Liver (tissue), 8 donors: ENCODE measurements at regions not wholly inside any gene's neighbourhood (a gene's known extent, or its start where the extent isn't known, plus 50 kb on each side); places are given as distances from the start of the nearest gene placed in this dataset.
A peak's percentile ranks its signal among the peaks of the same experiment; 100 is the strongest.

ENCODE experiments used
- DNase-seq: peaks from one replicate; pipeline ENCODE4 v3.0.0-alpha.2; 2017; ENCODE audit warnings: low spot score
- H3K27ac ChIP-seq, 2 donors: one replicate each; pipeline ENCODE4 v1.7.0; 2013; ENCODE audit warnings: inconsistent platforms in 2 of 2, low read length in 2 of 2, control low read depth in 1 of 2, low read depth in 1 of 2, mild to moderate bottlenecking in 1 of 2
- H3K27me3 ChIP-seq, 4 donors: one replicate each; pipeline versions ENCODE4 v1.6.1 to v1.7.0; 2013; ENCODE audit warnings: low read length in 3 of 4, inconsistent platforms in 1 of 4, mild to moderate bottlenecking in 1 of 4, moderate library complexity in 1 of 4; ENCODE audit not compliant: control insufficient read depth in 4 of 4, insufficient read depth in 4 of 4
- H3K36me3 ChIP-seq, 4 donors: one replicate each; pipeline versions ENCODE4 v1.6.1 to v1.7.0; 2013; ENCODE audit warnings: low read length in 3 of 4, mild to moderate bottlenecking in 3 of 4, low read depth in 1 of 4, moderate library complexity in 1 of 4; ENCODE audit not compliant: control insufficient read depth in 4 of 4, insufficient read depth in 3 of 4
- H3K4me1 ChIP-seq, 4 donors: one replicate each; pipeline versions ENCODE4 v1.6.1 to v1.7.0; 2013; ENCODE audit warnings: low read length in 3 of 4, mild to moderate bottlenecking in 3 of 4, moderate library complexity in 1 of 4; ENCODE audit not compliant: control insufficient read depth in 4 of 4, insufficient read depth in 4 of 4
- H3K4me3 ChIP-seq, 3 donors: one replicate each; pipeline versions ENCODE4 v1.6.1 to v1.7.0; 2013; ENCODE audit warnings: low read length in 3 of 3, control low read depth in 1 of 3, low read depth in 1 of 3, mild to moderate bottlenecking in 1 of 3
- H3K9ac ChIP-seq, 2 donors: one replicate each; pipeline ENCODE4 v1.7.0; 2013; ENCODE audit warnings: low read length in 2 of 2, mild to moderate bottlenecking in 2 of 2, moderate library complexity in 2 of 2, control low read depth in 1 of 2, low read depth in 1 of 2
- H3K9me3 ChIP-seq, 4 donors: one replicate each; pipeline versions ENCODE4 v1.6.1 to v1.7.0; 2013; ENCODE audit warnings: low read length in 3 of 4; ENCODE audit not compliant: control insufficient read depth in 4 of 4
- GABPA ChIP-seq, 2 donors: IDR thresholded peaks in 1 of 2; conservative IDR thresholded peaks in 1 of 2; 2 replicates each; pipeline ENCODE4 v1.6.1; 2016; ENCODE audit warnings: antibody characterized with exemption in 2 of 2, mild to moderate bottlenecking in 1 of 2, moderate library complexity in 1 of 2
- HNF4A ChIP-seq, 2 donors: conservative IDR thresholded peaks; 2 replicates each; pipeline ENCODE4 v1.6.1; 2016; ENCODE audit warnings: antibody characterized with exemption in 2 of 2, mild to moderate bottlenecking in 2 of 2
- HNF4G ChIP-seq: IDR thresholded peaks from 2 replicates; pipeline ENCODE4 v1.6.1; 2016; ENCODE audit warnings: antibody characterized with exemption
- JUND ChIP-seq, 2 donors: IDR thresholded peaks; 2 replicates each; pipeline ENCODE4 v1.6.1; 2016; ENCODE audit warnings: antibody characterized with exemption in 2 of 2
- RAD21 ChIP-seq, 2 donors: IDR thresholded peaks; 2 replicates each; pipeline ENCODE4 v1.6.1; 2016; ENCODE audit warnings: antibody characterized with exemption in 2 of 2, mild to moderate bottlenecking in 2 of 2
- SP1 ChIP-seq: IDR thresholded peaks from 2 replicates; pipeline ENCODE4 v1.6.1; 2018; ENCODE audit warnings: antibody characterized with exemption, mild to moderate bottlenecking
- TAF1 ChIP-seq: conservative IDR thresholded peaks from 2 replicates; pipeline ENCODE4 v1.6.1; 2016; ENCODE audit warnings: antibody characterized with exemption, mild to moderate bottlenecking
- YY1 ChIP-seq: IDR thresholded peaks from 2 replicates; pipeline ENCODE4 v1.6.1; 2016; ENCODE audit warnings: antibody characterized with exemption, mild to moderate bottlenecking
- WGBS: extraction: QIAGEN DNeasy Blood & Tissue Kit; methylation state at CpG from one replicate; pipeline ENCODE4 v1.1.7; 2013; 5-methylcytosine and 5-hydroxymethylcytosine counted together
- TF ChIP-seq, protein P1 (sequence below): IDR thresholded peaks from 2 replicates; pipeline ENCODE4 v1.6.1; 2016; ENCODE audit warnings: antibody characterized with exemption
- TF ChIP-seq, protein P2 (sequence below): IDR thresholded peaks from 2 replicates; pipeline ENCODE4 v1.6.1; 2016; ENCODE audit warnings: antibody characterized with exemption, mild to moderate bottlenecking
- TF ChIP-seq, protein P3 (sequence below): fragments of 150-350 bp; IDR thresholded peaks from 2 replicates; pipeline ENCODE4 v1.5.1; 2017; ENCODE audit warnings: improper control_type of control experiment, low read depth, low read length; ENCODE audit not compliant: missing input control
- donor health status: healthy.
- donor health status: healthy.
- donor health status: healthy.
- donor health status: healthy.
- donor health status: healthy.

DNA sequence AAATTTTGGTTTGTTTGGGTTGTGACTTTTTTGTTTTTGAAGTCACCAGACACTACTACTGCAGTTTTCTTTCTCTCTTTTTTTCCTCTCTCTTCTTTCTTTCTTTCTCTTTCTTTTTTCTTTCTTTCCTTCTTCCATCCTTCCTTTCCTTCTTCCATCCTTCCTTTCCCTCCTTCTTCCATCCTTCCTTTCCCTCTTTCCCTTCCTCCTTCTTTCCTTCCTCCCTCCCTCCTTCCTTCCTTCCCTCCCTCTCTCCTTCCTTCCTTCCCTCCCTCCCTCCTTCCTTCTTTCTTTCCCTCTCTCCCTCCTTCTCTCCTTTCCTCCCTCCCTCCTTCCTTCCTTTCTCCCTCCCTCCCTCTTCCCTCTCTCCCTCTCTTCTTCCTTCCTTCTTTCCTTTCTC lies 230.3 kb upstream of the TYRP1 start:
- H3K9me3 ChIP-seq = no peaks in the 10 kb centered on the region
- TF ChIP-seq TAF1 (no peak), JUND (IDR thresholded peaks at IDR 0.05) (no peak)
- no peak overlapping the region for H3K27ac ChIP-seq
- H3K27me3 ChIP-seq = peaks cover 0 to 6% (median 0%) of the 10 kb centered on the region in 4 donors
- no peak for DNase-seq
- no peaks in the 10 kb centered on the region for H3K4me1 ChIP-seq
- no peak overlapping the region for H3K9ac ChIP-seq
- H3K4me3 ChIP-seq = no peak overlapping the region
- H3K36me3 ChIP-seq = no peaks in the 10 kb centered on the region

DNA sequence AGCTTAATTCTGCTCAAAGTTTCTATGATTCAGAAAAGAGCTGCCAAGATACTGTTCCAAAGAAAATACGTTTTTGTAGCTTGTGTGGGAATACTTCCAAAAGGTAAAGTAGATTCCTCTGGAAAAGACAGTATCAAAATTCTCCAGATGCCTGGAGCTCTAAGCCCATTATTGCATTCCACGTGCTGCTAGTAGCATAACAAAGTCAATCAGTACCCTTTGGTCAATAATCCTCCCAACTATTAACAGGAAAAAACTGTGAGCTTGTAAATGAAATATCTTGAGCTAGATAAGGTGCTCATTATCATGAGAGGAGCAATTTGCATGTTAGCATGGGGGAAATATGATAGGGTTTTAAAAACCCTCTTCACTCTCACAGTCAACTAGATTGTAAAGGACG lies 229.5 kb upstream of the TYRP1 start:
- no peaks in the 10 kb centered on the region for H3K4me1 ChIP-seq
- WGBS = 30% methylated on average over 3 of the region's 3 CpGs
- no peaks in the 10 kb centered on the region for H3K9me3 ChIP-seq
- H3K4me3 ChIP-seq = no peak overlapping the region
- H3K36me3 ChIP-seq = no peaks in the 10 kb centered on the region
- H3K27me3 ChIP-seq = peaks cover 0 to 5% (median 0%) of the 10 kb centered on the region in 4 donors
- H3K27ac ChIP-seq = no peak overlapping the region
- DNase-seq = no peak
- no peak for TF ChIP-seq HNF4G
- TF ChIP-seq YY1 = no peak
- no peak for TF ChIP-seq GABPA (IDR thresholded peaks at IDR 0.05 in 1 of 2, conservative IDR thresholded peaks at IDR 0.05 in 1 of 2)
- TF ChIP-seq TAF1 = no peak
- TF ChIP-seq SP1 = no peak
- no peak for TF ChIP-seq JUND (IDR thresholded peaks at IDR 0.05)
- TF ChIP-seq HNF4A (conservative IDR thresholded peaks at IDR 0.05) = no peak
- H3K9ac ChIP-seq = no peak overlapping the region

DNA sequence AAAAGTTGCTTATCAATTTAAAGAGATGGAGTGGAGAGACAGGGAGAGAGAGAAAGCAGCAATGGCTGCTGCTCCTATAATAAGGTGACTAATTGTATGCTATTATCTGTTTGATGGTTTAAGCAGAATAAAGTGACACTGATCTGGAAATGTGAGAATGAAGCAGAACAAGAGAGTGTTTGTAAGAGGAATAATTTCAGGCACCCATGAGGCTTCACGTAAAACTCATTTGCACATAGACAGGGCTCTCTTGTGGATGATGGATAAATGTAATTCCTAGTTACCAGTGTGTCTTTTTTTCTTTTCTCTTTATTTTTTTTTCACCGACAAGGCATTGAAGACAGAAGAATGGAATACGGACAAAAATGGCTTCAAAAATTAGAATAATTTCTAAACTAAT lies 228.8 kb upstream of the TYRP1 start:
- no peak for DNase-seq
- no peak overlapping the region for H3K27ac ChIP-seq
- H3K27me3 ChIP-seq = peaks cover 0 to 3% (median 0%) of the 10 kb centered on the region in 4 donors
- WGBS = 63% methylated on average over 3 of the region's 3 CpGs
- H3K36me3 ChIP-seq = no peaks in the 10 kb centered on the region
- H3K4me3 ChIP-seq = no peak overlapping the region
- no peaks in the 10 kb centered on the region for H3K9me3 ChIP-seq
- H3K9ac ChIP-seq = no peak overlapping the region
- no peaks in the 10 kb centered on the region for H3K4me1 ChIP-seq
- TF ChIP-seq, protein P1, sequence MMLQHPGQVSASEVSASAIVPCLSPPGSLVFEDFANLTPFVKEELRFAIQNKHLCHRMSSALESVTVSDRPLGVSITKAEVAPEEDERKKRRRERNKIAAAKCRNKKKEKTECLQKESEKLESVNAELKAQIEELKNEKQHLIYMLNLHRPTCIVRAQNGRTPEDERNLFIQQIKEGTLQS = no peak

DNA sequence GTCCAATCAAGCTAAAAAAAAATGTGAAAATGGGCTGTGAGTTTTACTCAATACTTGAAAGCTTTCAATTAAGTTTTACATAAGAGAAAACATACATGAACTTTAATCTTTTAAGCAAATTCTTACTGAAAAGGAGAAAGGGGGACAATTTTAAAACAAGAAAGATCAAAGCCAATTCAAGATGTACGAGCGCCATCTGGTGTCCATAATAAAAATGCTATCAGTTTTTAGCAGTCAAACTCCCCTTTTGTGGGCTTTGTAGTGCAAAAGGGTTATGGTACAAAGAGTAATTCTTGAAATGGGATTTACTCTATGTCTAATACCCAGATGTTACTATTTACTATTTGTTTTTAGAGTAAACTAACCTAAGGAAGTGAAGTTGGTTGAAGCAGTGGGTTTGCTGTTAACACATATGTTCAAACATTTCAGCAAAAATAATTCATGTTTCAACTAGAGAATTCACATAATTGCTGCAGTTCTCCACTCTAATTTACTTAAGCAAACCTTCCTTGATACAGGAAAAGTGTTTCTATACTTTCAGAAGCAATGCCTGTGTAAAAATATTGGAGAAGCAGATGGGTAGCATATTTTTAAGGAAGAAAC lies 228.2 kb upstream of the TYRP1 start:
- Histone ChIP-seq H3K27ac (no peak overlapping the region), H3K4me1 (no peaks in the 10 kb centered on the region), H3K36me3 (no peaks in the 10 kb centered on the region), H3K9me3 (no peaks in the 10 kb centered on the region), H3K9ac (no peak overlapping the region), H3K27me3 (peaks cover 0 to 3% (median 0%) of the 10 kb centered on the region in 4 donors), H3K4me3 (no peak overlapping the region)
- WGBS = 0% methylated on average over 2 of the region's 2 CpGs
- TF ChIP-seq, protein P2, sequence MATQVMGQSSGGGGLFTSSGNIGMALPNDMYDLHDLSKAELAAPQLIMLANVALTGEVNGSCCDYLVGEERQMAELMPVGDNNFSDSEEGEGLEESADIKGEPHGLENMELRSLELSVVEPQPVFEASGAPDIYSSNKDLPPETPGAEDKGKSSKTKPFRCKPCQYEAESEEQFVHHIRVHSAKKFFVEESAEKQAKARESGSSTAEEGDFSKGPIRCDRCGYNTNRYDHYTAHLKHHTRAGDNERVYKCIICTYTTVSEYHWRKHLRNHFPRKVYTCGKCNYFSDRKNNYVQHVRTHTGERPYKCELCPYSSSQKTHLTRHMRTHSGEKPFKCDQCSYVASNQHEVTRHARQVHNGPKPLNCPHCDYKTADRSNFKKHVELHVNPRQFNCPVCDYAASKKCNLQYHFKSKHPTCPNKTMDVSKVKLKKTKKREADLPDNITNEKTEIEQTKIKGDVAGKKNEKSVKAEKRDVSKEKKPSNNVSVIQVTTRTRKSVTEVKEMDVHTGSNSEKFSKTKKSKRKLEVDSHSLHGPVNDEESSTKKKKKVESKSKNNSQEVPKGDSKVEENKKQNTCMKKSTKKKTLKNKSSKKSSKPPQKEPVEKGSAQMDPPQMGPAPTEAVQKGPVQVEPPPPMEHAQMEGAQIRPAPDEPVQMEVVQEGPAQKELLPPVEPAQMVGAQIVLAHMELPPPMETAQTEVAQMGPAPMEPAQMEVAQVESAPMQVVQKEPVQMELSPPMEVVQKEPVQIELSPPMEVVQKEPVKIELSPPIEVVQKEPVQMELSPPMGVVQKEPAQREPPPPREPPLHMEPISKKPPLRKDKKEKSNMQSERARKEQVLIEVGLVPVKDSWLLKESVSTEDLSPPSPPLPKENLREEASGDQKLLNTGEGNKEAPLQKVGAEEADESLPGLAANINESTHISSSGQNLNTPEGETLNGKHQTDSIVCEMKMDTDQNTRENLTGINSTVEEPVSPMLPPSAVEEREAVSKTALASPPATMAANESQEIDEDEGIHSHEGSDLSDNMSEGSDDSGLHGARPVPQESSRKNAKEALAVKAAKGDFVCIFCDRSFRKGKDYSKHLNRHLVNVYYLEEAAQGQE = no peak
- TF ChIP-seq, protein P3, sequence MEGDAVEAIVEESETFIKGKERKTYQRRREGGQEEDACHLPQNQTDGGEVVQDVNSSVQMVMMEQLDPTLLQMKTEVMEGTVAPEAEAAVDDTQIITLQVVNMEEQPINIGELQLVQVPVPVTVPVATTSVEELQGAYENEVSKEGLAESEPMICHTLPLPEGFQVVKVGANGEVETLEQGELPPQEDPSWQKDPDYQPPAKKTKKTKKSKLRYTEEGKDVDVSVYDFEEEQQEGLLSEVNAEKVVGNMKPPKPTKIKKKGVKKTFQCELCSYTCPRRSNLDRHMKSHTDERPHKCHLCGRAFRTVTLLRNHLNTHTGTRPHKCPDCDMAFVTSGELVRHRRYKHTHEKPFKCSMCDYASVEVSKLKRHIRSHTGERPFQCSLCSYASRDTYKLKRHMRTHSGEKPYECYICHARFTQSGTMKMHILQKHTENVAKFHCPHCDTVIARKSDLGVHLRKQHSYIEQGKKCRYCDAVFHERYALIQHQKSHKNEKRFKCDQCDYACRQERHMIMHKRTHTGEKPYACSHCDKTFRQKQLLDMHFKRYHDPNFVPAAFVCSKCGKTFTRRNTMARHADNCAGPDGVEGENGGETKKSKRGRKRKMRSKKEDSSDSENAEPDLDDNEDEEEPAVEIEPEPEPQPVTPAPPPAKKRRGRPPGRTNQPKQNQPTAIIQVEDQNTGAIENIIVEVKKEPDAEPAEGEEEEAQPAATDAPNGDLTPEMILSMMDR = peak; percentile 46
- TF ChIP-seq RAD21 (IDR thresholded peaks at IDR 0.05) = peak; percentile 68 to 69
- no peak for DNase-seq
